ENCODE measurements at regions not wholly inside any gene's neighbourhood (a gene's known extent, or its start where the extent isn't known, plus 50 kb on each side); places are given as distances from the start of the nearest gene placed in this dataset.

- TF ChIP-seq, protein P1, sequence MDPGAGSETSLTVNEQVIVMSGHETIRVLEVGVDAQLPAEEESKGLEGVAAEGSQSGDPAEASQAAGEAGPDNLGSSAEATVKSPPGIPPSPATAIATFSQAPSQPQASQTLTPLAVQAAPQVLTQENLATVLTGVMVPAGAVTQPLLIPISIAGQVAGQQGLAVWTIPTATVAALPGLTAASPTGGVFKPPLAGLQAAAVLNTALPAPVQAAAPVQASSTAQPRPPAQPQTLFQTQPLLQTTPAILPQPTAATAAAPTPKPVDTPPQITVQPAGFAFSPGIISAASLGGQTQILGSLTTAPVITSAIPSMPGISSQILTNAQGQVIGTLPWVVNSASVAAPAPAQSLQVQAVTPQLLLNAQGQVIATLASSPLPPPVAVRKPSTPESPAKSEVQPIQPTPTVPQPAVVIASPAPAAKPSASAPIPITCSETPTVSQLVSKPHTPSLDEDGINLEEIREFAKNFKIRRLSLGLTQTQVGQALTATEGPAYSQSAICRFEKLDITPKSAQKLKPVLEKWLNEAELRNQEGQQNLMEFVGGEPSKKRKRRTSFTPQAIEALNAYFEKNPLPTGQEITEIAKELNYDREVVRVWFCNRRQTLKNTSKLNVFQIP (CRISPR knock-in tag; IDR thresholded peaks at IDR 0.05; ENCODE audit: borderline replicate concordance, low read depth) = no peak
- no peak for TF ChIP-seq TOX (CRISPR knock-in tag; IDR thresholded peaks at IDR 0.05; ENCODE audit: borderline replicate concordance)
- ATAC-seq = no peak
These were observed 106.7 kb upstream of the FANCL start for GRCh38 chr2:58347810-58348209.

DNA sequence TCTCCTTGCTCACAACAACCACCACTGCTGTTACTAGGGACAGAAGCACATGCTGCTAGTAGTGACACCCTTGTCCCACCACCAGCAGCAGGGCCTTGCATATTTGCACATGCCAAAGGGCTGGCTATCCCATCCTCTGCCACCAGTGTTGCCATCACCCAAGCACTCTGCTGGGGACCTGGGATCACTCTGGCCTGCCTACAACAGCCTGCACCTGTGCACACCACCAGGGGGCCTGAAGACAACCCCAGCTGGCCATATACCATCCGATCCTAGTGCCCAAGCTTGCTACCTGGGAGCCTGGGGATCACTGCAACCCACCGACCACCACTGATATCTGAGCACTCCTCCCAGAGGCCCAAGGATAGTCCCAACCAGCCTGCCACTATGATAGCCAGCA is 99.9 kb upstream of the FANCL start:
- no peak for ATAC-seq
- TF ChIP-seq TCF4 (CRISPR knock-in tag; IDR thresholded peaks at IDR 0.05; ENCODE audit: borderline replicate concordance) = no peak

DNA sequence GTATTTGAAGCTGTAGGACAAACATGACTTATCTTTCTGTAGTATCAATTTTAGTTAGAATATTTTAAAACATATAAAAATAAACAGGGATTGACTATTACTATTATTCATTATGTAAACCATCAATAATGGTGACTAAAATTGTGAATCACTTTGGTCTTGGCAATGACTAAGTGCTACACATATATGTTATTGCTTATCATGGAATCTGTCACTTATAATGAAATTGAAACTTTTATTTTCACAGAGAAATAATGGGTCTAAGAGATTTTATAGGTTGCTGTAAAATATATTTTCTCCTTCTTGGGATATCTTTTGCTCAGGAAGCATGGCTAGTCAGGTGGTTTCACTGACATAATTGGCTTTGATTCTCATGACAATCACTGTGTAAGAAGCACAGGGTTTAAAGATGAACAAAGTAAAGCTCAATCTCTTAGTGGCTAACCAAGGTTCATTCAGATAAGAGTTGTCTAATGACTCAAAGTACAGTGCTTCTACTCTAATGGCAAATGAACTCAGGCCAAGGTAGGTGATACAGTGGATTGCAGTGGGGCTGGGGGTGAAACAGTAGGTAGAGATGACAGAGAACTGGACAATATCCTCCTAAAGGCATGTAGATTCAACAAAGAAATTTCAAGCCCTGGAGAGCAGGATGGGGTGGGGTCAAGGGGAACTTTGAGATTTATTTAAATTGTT is 98.6 kb upstream of the FANCL start:
- ATAC-seq = no peak
- TF ChIP-seq ARNTL (CRISPR knock-in tag; IDR thresholded peaks at IDR 0.05; ENCODE audit: borderline replicate concordance, low read depth) (no peak), BACH2 (CRISPR knock-in tag; IDR thresholded peaks at IDR 0.05; ENCODE audit: borderline replicate concordance) (no peak), ZFP30 (CRISPR knock-in tag; IDR thresholded peaks at IDR 0.05) (no peak), TCF4 (CRISPR knock-in tag; IDR thresholded peaks at IDR 0.05; ENCODE audit: borderline replicate concordance) (no peak), ZNF565 (CRISPR knock-in tag; conservative IDR thresholded peaks at IDR 0.05; ENCODE audit: low read depth) (no peak), ESRRG (CRISPR knock-in tag; IDR thresholded peaks at IDR 0.05) (no peak), ZC3H10 (CRISPR knock-in tag; IDR thresholded peaks at IDR 0.05) (no peak), PPARA (CRISPR knock-in tag; IDR thresholded peaks at IDR 0.05; ENCODE audit: borderline replicate concordance) (no peak), ZNF70 (CRISPR knock-in tag; IDR thresholded peaks at IDR 0.05) (no peak), TOX (CRISPR knock-in tag; IDR thresholded peaks at IDR 0.05; ENCODE audit: borderline replicate concordance) (no peak), SNAI2 (CRISPR knock-in tag; IDR thresholded peaks at IDR 0.05) (no peak)
- TF ChIP-seq, protein P1 (CRISPR knock-in tag; IDR thresholded peaks at IDR 0.05; ENCODE audit: borderline replicate concordance, low read depth) = no peak
- TF ChIP-seq, protein P2, sequence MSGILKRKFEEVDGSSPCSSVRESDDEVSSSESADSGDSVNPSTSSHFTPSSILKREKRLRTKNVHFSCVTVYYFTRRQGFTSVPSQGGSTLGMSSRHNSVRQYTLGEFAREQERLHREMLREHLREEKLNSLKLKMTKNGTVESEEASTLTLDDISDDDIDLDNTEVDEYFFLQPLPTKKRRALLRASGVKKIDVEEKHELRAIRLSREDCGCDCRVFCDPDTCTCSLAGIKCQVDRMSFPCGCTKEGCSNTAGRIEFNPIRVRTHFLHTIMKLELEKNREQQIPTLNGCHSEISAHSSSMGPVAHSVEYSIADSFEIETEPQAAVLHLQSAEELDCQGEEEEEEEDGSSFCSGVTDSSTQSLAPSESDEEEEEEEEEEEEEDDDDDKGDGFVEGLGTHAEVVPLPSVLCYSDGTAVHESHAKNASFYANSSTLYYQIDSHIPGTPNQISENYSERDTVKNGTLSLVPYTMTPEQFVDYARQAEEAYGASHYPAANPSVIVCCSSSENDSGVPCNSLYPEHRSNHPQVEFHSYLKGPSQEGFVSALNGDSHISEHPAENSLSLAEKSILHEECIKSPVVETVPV (CRISPR knock-in tag; IDR thresholded peaks at IDR 0.05) = no peak
- TF ChIP-seq, protein P3, sequence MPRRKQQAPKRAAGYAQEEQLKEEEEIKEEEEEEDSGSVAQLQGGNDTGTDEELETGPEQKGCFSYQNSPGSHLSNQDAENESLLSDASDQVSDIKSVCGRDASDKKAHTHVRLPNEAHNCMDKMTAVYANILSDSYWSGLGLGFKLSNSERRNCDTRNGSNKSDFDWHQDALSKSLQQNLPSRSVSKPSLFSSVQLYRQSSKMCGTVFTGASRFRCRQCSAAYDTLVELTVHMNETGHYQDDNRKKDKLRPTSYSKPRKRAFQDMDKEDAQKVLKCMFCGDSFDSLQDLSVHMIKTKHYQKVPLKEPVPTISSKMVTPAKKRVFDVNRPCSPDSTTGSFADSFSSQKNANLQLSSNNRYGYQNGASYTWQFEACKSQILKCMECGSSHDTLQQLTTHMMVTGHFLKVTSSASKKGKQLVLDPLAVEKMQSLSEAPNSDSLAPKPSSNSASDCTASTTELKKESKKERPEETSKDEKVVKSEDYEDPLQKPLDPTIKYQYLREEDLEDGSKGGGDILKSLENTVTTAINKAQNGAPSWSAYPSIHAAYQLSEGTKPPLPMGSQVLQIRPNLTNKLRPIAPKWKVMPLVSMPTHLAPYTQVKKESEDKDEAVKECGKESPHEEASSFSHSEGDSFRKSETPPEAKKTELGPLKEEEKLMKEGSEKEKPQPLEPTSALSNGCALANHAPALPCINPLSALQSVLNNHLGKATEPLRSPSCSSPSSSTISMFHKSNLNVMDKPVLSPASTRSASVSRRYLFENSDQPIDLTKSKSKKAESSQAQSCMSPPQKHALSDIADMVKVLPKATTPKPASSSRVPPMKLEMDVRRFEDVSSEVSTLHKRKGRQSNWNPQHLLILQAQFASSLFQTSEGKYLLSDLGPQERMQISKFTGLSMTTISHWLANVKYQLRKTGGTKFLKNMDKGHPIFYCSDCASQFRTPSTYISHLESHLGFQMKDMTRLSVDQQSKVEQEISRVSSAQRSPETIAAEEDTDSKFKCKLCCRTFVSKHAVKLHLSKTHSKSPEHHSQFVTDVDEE (CRISPR knock-in tag; IDR thresholded peaks at IDR 0.05) = no peak
- TF ChIP-seq, protein P4, sequence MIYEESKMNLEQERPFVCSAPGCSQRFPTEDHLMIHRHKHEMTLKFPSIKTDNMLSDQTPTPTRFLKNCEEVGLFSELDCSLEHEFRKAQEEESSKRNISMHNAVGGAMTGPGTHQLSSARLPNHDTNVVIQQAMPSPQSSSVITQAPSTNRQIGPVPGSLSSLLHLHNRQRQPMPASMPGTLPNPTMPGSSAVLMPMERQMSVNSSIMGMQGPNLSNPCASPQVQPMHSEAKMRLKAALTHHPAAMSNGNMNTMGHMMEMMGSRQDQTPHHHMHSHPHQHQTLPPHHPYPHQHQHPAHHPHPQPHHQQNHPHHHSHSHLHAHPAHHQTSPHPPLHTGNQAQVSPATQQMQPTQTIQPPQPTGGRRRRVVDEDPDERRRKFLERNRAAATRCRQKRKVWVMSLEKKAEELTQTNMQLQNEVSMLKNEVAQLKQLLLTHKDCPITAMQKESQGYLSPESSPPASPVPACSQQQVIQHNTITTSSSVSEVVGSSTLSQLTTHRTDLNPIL (CRISPR knock-in tag; IDR thresholded peaks at IDR 0.05; ENCODE audit: low read depth) = no peak
- TF ChIP-seq, protein P5, sequence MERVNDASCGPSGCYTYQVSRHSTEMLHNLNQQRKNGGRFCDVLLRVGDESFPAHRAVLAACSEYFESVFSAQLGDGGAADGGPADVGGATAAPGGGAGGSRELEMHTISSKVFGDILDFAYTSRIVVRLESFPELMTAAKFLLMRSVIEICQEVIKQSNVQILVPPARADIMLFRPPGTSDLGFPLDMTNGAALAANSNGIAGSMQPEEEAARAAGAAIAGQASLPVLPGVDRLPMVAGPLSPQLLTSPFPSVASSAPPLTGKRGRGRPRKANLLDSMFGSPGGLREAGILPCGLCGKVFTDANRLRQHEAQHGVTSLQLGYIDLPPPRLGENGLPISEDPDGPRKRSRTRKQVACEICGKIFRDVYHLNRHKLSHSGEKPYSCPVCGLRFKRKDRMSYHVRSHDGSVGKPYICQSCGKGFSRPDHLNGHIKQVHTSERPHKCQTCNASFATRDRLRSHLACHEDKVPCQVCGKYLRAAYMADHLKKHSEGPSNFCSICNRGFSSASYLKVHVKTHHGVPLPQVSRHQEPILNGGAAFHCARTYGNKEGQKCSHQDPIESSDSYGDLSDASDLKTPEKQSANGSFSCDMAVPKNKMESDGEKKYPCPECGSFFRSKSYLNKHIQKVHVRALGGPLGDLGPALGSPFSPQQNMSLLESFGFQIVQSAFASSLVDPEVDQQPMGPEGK (CRISPR knock-in tag; IDR thresholded peaks at IDR 0.05; ENCODE audit: borderline replicate concordance) = no peak
